ENCODE measurements at regions not wholly inside any gene's neighbourhood (a gene's known extent, or its start where the extent isn't known, plus 50 kb on each side); places are given as distances from the start of the nearest gene placed in this dataset.

DNA sequence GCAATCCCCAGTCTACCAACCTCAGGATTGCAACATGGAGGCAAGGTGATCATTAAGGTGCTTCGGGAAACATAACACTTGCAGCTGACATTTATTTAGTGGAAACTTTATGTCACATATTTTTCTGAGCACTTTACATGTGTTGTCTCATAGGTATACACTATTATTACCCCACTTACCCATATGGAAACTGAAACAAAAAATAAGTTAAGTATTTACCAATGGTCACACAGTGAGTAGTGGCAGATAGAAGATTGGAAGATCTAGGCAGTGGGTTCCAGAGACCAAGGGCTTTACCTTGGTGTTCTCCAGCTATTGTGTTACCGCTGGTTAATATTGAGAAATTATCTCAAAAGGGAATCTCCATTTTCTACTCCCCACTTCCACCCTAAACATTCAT, 1279.1 kb upstream of the SORCS1 start (continued):
- TF ChIP-seq TCF7 (CRISPR knock-in tag; IDR thresholded peaks at IDR 0.05; ENCODE audit: low read depth) (no peak), NR1H2 (CRISPR knock-in tag; IDR thresholded peaks at IDR 0.05) (no peak), IRF2 (CRISPR knock-in tag; IDR thresholded peaks at IDR 0.05; ENCODE audit: borderline replicate concordance, low read depth) (no peak), GTF2I (CRISPR knock-in tag; conservative IDR thresholded peaks at IDR 0.05) (no peak), ZNF396 (CRISPR knock-in tag; IDR thresholded peaks at IDR 0.05; ENCODE audit: borderline replicate concordance) (no peak), OVOL2 (CRISPR knock-in tag; IDR thresholded peaks at IDR 0.05; ENCODE audit: borderline replicate concordance) (no peak), NR2C2 (CRISPR knock-in tag; IDR thresholded peaks at IDR 0.05) (no peak)
- TF ChIP-seq, protein P1, sequence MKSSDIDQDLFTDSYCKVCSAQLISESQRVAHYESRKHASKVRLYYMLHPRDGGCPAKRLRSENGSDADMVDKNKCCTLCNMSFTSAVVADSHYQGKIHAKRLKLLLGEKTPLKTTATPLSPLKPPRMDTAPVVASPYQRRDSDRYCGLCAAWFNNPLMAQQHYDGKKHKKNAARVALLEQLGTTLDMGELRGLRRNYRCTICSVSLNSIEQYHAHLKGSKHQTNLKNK (CRISPR knock-in tag; IDR thresholded peaks at IDR 0.05), result no peak
- TF ChIP-seq, protein P2, sequence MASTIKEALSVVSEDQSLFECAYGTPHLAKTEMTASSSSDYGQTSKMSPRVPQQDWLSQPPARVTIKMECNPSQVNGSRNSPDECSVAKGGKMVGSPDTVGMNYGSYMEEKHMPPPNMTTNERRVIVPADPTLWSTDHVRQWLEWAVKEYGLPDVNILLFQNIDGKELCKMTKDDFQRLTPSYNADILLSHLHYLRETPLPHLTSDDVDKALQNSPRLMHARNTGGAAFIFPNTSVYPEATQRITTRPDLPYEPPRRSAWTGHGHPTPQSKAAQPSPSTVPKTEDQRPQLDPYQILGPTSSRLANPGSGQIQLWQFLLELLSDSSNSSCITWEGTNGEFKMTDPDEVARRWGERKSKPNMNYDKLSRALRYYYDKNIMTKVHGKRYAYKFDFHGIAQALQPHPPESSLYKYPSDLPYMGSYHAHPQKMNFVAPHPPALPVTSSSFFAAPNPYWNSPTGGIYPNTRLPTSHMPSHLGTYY (CRISPR knock-in tag; IDR thresholded peaks at IDR 0.05), result no peak
- TF ChIP-seq, protein P3, sequence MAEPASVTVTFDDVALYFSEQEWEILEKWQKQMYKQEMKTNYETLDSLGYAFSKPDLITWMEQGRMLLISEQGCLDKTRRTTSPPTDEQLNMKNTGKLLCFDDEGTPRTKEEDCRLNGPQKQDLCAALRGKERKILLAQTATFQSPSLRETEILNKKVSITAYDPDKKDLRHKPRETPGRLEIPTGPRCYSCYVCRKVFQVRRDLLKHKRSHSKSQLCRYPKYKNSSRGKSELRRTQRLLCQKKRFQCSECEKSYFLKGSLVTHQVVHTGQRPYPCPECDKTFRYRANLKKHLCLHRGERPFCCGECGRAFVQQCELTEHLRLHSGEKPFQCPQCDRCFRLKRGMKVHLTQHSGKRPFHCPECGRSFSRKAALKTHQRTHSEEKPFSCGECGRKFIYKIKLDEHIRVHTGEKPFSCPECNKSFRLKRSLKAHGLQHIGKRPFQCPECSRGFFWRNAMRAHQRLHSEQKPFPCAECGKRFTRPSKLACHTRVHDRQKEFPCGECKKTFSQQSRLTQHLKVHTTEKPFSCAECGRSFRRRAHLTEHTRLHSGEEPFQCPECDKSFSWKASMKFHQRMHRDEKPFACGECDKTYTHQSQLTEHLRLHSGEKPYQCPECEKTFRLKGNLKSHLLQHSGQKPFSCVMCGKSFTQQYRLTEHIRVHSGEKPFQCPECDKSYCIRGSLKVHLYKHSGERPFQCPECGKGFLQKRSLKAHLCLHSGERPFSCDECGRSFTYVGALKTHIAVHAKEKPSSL (CRISPR knock-in tag; conservative IDR thresholded peaks at IDR 0.05), result no peak
- TF ChIP-seq, protein P4, sequence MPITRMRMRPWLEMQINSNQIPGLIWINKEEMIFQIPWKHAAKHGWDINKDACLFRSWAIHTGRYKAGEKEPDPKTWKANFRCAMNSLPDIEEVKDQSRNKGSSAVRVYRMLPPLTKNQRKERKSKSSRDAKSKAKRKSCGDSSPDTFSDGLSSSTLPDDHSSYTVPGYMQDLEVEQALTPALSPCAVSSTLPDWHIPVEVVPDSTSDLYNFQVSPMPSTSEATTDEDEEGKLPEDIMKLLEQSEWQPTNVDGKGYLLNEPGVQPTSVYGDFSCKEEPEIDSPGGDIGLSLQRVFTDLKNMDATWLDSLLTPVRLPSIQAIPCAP (CRISPR knock-in tag; IDR thresholded peaks at IDR 0.05), result no peak
- TF ChIP-seq, protein P5, sequence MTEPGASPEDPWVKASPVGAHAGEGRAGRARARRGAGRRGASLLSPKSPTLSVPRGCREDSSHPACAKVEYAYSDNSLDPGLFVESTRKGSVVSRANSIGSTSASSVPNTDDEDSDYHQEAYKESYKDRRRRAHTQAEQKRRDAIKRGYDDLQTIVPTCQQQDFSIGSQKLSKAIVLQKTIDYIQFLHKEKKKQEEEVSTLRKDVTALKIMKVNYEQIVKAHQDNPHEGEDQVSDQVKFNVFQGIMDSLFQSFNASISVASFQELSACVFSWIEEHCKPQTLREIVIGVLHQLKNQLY (CRISPR knock-in tag; IDR thresholded peaks at IDR 0.05), result no peak
- TF ChIP-seq, protein P6, sequence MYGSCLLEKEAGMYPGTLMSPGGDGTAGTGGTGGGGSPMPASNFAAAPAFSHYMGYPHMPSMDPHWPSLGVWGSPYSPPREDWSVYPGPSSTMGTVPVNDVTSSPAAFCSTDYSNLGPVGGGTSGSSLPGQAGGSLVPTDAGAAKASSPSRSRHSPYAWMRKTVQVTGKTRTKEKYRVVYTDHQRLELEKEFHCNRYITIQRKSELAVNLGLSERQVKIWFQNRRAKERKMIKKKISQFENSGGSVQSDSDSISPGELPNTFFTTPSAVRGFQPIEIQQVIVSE (CRISPR knock-in tag; IDR thresholded peaks at IDR 0.05; ENCODE audit: borderline replicate concordance), result no peak

DNA sequence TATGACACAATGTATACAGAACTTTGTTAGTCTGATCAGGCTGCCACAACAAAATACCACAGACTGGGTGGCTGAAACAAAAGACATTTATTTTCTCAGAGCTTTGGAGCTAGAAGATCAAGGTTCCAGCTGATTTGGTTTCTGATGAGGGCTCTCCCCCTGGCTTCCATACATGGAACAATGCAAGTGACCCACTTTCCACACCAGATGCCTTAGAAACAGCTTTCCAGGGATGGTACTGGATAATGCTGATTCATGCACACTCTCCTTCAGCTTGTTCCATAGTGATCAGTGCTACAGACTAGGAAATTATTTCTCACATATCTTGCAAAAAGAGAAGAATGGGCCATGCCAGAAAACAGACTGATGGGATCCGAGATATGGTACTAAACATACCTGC, 1274.9 kb upstream of the SORCS1 start:
- Mint-ChIP-seq H3K36me3 (no peaks in the 10 kb centered on the region), H3K4me3 (no peak overlapping the region), H3K4me1 (no peaks in the 10 kb centered on the region), H3K27me3 (ENCODE audit: low read depth) (no peaks in the 10 kb centered on the region; the same call in 1 of the 2 replicates), H3K27ac (no peak overlapping the region), H3K9me3 (peaks cover 6% of the 10 kb centered on the region)
- ChIA-PET CTCF (no interaction called here), POLR2A (no interaction called here)
- ATAC-seq (no peak), DNase-seq (ENCODE audit: low spot score) (no peak)
- TF ChIP-seq, protein P7, sequence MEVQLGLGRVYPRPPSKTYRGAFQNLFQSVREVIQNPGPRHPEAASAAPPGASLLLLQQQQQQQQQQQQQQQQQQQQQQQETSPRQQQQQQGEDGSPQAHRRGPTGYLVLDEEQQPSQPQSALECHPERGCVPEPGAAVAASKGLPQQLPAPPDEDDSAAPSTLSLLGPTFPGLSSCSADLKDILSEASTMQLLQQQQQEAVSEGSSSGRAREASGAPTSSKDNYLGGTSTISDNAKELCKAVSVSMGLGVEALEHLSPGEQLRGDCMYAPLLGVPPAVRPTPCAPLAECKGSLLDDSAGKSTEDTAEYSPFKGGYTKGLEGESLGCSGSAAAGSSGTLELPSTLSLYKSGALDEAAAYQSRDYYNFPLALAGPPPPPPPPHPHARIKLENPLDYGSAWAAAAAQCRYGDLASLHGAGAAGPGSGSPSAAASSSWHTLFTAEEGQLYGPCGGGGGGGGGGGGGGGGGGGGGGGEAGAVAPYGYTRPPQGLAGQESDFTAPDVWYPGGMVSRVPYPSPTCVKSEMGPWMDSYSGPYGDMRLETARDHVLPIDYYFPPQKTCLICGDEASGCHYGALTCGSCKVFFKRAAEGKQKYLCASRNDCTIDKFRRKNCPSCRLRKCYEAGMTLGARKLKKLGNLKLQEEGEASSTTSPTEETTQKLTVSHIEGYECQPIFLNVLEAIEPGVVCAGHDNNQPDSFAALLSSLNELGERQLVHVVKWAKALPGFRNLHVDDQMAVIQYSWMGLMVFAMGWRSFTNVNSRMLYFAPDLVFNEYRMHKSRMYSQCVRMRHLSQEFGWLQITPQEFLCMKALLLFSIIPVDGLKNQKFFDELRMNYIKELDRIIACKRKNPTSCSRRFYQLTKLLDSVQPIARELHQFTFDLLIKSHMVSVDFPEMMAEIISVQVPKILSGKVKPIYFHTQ (CRISPR knock-in tag; IDR thresholded peaks at IDR 0.05), result no peak
- TF ChIP-seq, protein P8, sequence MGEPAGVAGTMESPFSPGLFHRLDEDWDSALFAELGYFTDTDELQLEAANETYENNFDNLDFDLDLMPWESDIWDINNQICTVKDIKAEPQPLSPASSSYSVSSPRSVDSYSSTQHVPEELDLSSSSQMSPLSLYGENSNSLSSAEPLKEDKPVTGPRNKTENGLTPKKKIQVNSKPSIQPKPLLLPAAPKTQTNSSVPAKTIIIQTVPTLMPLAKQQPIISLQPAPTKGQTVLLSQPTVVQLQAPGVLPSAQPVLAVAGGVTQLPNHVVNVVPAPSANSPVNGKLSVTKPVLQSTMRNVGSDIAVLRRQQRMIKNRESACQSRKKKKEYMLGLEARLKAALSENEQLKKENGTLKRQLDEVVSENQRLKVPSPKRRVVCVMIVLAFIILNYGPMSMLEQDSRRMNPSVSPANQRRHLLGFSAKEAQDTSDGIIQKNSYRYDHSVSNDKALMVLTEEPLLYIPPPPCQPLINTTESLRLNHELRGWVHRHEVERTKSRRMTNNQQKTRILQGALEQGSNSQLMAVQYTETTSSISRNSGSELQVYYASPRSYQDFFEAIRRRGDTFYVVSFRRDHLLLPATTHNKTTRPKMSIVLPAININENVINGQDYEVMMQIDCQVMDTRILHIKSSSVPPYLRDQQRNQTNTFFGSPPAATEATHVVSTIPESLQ (CRISPR knock-in tag; IDR thresholded peaks at IDR 0.05), result no peak
- TF ChIP-seq, protein P9, sequence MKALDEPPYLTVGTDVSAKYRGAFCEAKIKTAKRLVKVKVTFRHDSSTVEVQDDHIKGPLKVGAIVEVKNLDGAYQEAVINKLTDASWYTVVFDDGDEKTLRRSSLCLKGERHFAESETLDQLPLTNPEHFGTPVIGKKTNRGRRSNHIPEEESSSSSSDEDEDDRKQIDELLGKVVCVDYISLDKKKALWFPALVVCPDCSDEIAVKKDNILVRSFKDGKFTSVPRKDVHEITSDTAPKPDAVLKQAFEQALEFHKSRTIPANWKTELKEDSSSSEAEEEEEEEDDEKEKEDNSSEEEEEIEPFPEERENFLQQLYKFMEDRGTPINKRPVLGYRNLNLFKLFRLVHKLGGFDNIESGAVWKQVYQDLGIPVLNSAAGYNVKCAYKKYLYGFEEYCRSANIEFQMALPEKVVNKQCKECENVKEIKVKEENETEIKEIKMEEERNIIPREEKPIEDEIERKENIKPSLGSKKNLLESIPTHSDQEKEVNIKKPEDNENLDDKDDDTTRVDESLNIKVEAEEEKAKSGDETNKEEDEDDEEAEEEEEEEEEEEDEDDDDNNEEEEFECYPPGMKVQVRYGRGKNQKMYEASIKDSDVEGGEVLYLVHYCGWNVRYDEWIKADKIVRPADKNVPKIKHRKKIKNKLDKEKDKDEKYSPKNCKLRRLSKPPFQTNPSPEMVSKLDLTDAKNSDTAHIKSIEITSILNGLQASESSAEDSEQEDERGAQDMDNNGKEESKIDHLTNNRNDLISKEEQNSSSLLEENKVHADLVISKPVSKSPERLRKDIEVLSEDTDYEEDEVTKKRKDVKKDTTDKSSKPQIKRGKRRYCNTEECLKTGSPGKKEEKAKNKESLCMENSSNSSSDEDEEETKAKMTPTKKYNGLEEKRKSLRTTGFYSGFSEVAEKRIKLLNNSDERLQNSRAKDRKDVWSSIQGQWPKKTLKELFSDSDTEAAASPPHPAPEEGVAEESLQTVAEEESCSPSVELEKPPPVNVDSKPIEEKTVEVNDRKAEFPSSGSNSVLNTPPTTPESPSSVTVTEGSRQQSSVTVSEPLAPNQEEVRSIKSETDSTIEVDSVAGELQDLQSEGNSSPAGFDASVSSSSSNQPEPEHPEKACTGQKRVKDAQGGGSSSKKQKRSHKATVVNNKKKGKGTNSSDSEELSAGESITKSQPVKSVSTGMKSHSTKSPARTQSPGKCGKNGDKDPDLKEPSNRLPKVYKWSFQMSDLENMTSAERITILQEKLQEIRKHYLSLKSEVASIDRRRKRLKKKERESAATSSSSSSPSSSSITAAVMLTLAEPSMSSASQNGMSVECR (CRISPR knock-in tag; IDR thresholded peaks at IDR 0.05; ENCODE audit: borderline replicate concordance), result no peak
- no peak for TF ChIP-seq GRHL2 (CRISPR knock-in tag; IDR thresholded peaks at IDR 0.05; ENCODE audit: insufficient replicate concordance, severe bottlenecking)
- TF ChIP-seq TCF7 (CRISPR knock-in tag; IDR thresholded peaks at IDR 0.05; ENCODE audit: low read depth), result no peak
- TF ChIP-seq, protein P1 (CRISPR knock-in tag; IDR thresholded peaks at IDR 0.05), result no peak

Data from WTC11 (cell line).